MM.1S (cell line): ENCODE measurements at regions not wholly inside any gene's neighbourhood (a gene's known extent, or its start where the extent isn't known, plus 50 kb on each side); places are given as distances from the start of the nearest gene placed in this dataset.

Experiments used
- CTCF ChIP-seq: fragments of 300-600 bp; sonication (generic); IDR thresholded peaks from 2 replicates; pipeline ENCODE4 v1.5.1; 2016; ENCODE audit warnings: antibody characterized with exemption, low read length, mixed read lengths
- EZH2 ChIP-seq: fragments of 300-600 bp; sonication (generic); optimal IDR thresholded peaks from 2 replicates; pipeline ENCODE3; 2017; ENCODE audit warnings: low read depth, mild to moderate bottlenecking, antibody characterized with exemption, low read length, mixed read lengths

GRCh38 chr17:83194186-83194561, 114.8 kb downstream of the METRNL start:
- TF ChIP-seq CTCF: no peak
- TF ChIP-seq EZH2: no peak
